ENCODE measurements at regions not wholly inside any gene's neighbourhood (a gene's known extent, or its start where the extent isn't known, plus 50 kb on each side); places are given as distances from the start of the nearest gene placed in this dataset.

- DNase-seq = no peak
These were observed 57.1 kb upstream of the SAMSN1 start for GRCh38 chr21:14603202-14603601.

- no peak for DNase-seq
These were observed 56.4 kb upstream of the SAMSN1 start for GRCh38 chr21:14602382-14602958.

- DNase-seq = no peak
These were observed 54.6 kb upstream of the SAMSN1 start for GRCh38 chr21:14600569-14601297.

- DNase-seq = no peak
These were observed 52.0 kb upstream of the SAMSN1 start for GRCh38 chr21:14598065-14598464.

All from NCI-H526 (cell line).